ENCODE measurements at regions not wholly inside any gene's neighbourhood (a gene's known extent, or its start where the extent isn't known, plus 50 kb on each side); places are given as distances from the start of the nearest gene placed in this dataset.

DNA sequence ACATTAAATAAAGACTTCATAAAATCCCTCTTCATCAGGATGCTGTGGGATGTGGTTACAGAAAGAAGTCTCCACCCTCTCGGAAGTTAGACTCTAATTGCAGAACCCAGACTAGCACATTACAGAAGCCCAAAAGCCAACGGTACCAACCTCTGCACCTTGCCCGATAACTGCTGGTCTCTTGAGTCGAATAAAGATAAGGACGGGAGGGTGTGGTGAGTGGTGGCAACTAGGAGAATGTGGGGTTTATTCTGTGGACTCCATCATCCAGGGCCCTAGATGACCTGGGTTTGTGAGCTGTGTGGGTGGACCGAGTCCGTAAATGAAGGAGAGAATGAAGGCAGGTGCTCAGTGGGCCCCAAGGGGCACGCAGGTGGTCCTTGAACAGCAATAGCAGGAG lies 462.8 kb upstream of the ID2 start:
- TF ChIP-seq, protein P1, sequence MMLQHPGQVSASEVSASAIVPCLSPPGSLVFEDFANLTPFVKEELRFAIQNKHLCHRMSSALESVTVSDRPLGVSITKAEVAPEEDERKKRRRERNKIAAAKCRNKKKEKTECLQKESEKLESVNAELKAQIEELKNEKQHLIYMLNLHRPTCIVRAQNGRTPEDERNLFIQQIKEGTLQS (IDR thresholded peaks at IDR 0.05): no peak
- TF ChIP-seq NR2F2 (IDR thresholded peaks at IDR 0.05) (no peak), HNF4G (IDR thresholded peaks at IDR 0.05) (no peak), FOXA2 (IDR thresholded peaks at IDR 0.05) (no peak), SP1 (IDR thresholded peaks at IDR 0.05) (no peak), RXRA (IDR thresholded peaks at IDR 0.05) (no peak), JUND (IDR thresholded peaks at IDR 0.05) (no peak), TAF1 (conservative IDR thresholded peaks at IDR 0.05) (no peak), GABPA (IDR thresholded peaks at IDR 0.05 in 1 of 2, conservative IDR thresholded peaks at IDR 0.05 in 1 of 2) (no peak), YY1 (IDR thresholded peaks at IDR 0.05) (no peak), HNF4A (conservative IDR thresholded peaks at IDR 0.05) (no peak), RAD21 (IDR thresholded peaks at IDR 0.05) (no peak), EGR1 (IDR thresholded peaks at IDR 0.05; ENCODE audit: low read depth in 2 of 2) (no peak), FOXA1 (IDR thresholded peaks at IDR 0.05) (no peak)
- TF ChIP-seq, protein P2, sequence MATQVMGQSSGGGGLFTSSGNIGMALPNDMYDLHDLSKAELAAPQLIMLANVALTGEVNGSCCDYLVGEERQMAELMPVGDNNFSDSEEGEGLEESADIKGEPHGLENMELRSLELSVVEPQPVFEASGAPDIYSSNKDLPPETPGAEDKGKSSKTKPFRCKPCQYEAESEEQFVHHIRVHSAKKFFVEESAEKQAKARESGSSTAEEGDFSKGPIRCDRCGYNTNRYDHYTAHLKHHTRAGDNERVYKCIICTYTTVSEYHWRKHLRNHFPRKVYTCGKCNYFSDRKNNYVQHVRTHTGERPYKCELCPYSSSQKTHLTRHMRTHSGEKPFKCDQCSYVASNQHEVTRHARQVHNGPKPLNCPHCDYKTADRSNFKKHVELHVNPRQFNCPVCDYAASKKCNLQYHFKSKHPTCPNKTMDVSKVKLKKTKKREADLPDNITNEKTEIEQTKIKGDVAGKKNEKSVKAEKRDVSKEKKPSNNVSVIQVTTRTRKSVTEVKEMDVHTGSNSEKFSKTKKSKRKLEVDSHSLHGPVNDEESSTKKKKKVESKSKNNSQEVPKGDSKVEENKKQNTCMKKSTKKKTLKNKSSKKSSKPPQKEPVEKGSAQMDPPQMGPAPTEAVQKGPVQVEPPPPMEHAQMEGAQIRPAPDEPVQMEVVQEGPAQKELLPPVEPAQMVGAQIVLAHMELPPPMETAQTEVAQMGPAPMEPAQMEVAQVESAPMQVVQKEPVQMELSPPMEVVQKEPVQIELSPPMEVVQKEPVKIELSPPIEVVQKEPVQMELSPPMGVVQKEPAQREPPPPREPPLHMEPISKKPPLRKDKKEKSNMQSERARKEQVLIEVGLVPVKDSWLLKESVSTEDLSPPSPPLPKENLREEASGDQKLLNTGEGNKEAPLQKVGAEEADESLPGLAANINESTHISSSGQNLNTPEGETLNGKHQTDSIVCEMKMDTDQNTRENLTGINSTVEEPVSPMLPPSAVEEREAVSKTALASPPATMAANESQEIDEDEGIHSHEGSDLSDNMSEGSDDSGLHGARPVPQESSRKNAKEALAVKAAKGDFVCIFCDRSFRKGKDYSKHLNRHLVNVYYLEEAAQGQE (IDR thresholded peaks at IDR 0.05): no peak
- TF ChIP-seq, protein P3, sequence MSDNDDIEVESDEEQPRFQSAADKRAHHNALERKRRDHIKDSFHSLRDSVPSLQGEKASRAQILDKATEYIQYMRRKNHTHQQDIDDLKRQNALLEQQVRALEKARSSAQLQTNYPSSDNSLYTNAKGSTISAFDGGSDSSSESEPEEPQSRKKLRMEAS (IDR thresholded peaks at IDR 0.05): no peak
- TF ChIP-seq, protein P4, sequence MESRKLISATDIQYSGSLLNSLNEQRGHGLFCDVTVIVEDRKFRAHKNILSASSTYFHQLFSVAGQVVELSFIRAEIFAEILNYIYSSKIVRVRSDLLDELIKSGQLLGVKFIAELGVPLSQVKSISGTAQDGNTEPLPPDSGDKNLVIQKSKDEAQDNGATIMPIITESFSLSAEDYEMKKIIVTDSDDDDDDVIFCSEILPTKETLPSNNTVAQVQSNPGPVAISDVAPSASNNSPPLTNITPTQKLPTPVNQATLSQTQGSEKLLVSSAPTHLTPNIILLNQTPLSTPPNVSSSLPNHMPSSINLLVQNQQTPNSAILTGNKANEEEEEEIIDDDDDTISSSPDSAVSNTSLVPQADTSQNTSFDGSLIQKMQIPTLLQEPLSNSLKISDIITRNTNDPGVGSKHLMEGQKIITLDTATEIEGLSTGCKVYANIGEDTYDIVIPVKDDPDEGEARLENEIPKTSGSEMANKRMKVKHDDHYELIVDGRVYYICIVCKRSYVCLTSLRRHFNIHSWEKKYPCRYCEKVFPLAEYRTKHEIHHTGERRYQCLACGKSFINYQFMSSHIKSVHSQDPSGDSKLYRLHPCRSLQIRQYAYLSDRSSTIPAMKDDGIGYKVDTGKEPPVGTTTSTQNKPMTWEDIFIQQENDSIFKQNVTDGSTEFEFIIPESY (IDR thresholded peaks at IDR 0.05): no peak
- TF ChIP-seq, protein P5, sequence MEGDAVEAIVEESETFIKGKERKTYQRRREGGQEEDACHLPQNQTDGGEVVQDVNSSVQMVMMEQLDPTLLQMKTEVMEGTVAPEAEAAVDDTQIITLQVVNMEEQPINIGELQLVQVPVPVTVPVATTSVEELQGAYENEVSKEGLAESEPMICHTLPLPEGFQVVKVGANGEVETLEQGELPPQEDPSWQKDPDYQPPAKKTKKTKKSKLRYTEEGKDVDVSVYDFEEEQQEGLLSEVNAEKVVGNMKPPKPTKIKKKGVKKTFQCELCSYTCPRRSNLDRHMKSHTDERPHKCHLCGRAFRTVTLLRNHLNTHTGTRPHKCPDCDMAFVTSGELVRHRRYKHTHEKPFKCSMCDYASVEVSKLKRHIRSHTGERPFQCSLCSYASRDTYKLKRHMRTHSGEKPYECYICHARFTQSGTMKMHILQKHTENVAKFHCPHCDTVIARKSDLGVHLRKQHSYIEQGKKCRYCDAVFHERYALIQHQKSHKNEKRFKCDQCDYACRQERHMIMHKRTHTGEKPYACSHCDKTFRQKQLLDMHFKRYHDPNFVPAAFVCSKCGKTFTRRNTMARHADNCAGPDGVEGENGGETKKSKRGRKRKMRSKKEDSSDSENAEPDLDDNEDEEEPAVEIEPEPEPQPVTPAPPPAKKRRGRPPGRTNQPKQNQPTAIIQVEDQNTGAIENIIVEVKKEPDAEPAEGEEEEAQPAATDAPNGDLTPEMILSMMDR (IDR thresholded peaks at IDR 0.05; ENCODE audit: low read depth, low read length, missing input control): no peak
- Histone ChIP-seq H3K27ac (ENCODE audit: low read depth in 1 of 2, low read length in 2 of 2) (no peak overlapping the region), H3K36me3 (ENCODE audit: control insufficient read depth in 4 of 4, insufficient read depth in 3 of 4, low read depth in 1 of 4, low read length in 3 of 4) (no peaks in the 10 kb centered on the region), H3K9ac (ENCODE audit: low read depth in 1 of 2, low read length in 2 of 2) (no peak overlapping the region), H3K9me3 (ENCODE audit: control insufficient read depth in 4 of 4, low read length in 3 of 4) (no peaks in the 10 kb centered on the region), H3K4me3 (ENCODE audit: low read depth in 1 of 3, low read length in 3 of 3) (no peak overlapping the region), H3K4me1 (ENCODE audit: control insufficient read depth in 4 of 4, insufficient read depth in 4 of 4, low read length in 3 of 4) (peaks cover 0 to 10% (median 7%) of the 10 kb centered on the region in 4 donors), H3K27me3 (ENCODE audit: control insufficient read depth in 4 of 4, insufficient read depth in 4 of 4, low read length in 3 of 4) (no peaks in the 10 kb centered on the region)
- WGBS: 96% methylated on average over 8 of the region's 8 CpGs
- DNase-seq (ENCODE audit: low spot score): no peak
